ENCODE measurements at regions not wholly inside any gene's neighbourhood (a gene's known extent, or its start where the extent isn't known, plus 50 kb on each side); places are given as distances from the start of the nearest gene placed in this dataset.

DNA sequence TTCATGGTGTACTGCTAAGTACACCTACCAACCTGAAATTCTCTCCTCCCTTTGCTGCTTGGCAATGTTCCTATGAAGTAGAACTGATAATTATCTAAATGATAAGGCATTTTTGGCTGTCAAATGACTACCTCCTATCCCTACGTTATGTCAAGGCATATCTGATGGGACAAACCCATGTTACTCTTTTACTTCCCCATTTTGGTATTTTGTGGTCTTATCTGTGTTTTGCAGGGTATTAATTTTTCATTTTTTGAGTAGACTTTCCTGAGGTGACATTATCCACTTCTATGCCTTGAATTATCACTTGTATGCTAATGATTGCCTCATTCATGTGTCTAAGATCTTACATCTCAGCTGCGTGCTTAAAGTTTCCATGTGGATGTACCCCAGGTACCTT lies 499.6 kb upstream of the B3GALT2 start (continued):
- TF ChIP-seq, protein P1, sequence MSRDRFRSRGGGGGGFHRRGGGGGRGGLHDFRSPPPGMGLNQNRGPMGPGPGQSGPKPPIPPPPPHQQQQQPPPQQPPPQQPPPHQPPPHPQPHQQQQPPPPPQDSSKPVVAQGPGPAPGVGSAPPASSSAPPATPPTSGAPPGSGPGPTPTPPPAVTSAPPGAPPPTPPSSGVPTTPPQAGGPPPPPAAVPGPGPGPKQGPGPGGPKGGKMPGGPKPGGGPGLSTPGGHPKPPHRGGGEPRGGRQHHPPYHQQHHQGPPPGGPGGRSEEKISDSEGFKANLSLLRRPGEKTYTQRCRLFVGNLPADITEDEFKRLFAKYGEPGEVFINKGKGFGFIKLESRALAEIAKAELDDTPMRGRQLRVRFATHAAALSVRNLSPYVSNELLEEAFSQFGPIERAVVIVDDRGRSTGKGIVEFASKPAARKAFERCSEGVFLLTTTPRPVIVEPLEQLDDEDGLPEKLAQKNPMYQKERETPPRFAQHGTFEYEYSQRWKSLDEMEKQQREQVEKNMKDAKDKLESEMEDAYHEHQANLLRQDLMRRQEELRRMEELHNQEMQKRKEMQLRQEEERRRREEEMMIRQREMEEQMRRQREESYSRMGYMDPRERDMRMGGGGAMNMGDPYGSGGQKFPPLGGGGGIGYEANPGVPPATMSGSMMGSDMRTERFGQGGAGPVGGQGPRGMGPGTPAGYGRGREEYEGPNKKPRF (IDR thresholded peaks at IDR 0.05; ENCODE audit: low read depth, low read length) = no peak
- TF ChIP-seq ERF (CRISPR knock-in tag; IDR thresholded peaks at IDR 0.05) (no peak), SRSF1 (IDR thresholded peaks at IDR 0.05; ENCODE audit: low read depth, low read length) (no peak), ATF1 (CRISPR knock-in tag; IDR thresholded peaks at IDR 0.05) (no peak), ATF1 (tag; IDR thresholded peaks at IDR 0.05) (no peak), ZNF12 (CRISPR knock-in tag; IDR thresholded peaks at IDR 0.05) (no peak), BRD4 (IDR thresholded peaks at IDR 0.05) (no peak), ATF6 (CRISPR knock-in tag; IDR thresholded peaks at IDR 0.05) (no peak), IFI16 (CRISPR knock-in tag; IDR thresholded peaks at IDR 0.05) (no peak), GATAD2A (IDR thresholded peaks at IDR 0.05) (no peak), POLR3G (IDR thresholded peaks at IDR 0.05; ENCODE audit: extremely low read depth, insufficient read length, insufficient replicate concordance) (no peak), ESRRB (CRISPR knock-in tag; IDR thresholded peaks at IDR 0.05; ENCODE audit: borderline replicate concordance) (no peak), XRCC4 (IDR thresholded peaks at IDR 0.05; ENCODE audit: extremely low read depth, insufficient read depth, insufficient read length) (no peak), POLR2AphosphoS2 (IDR thresholded peaks at IDR 0.05; ENCODE audit: low read length) (no peak), CXXC5 (CRISPR knock-in tag; IDR thresholded peaks at IDR 0.05) (no peak), NR2C2 (CRISPR knock-in tag; IDR thresholded peaks at IDR 0.05) (no peak), NR2C2 (tag; IDR thresholded peaks at IDR 0.05) (no peak), HBP1 (CRISPR knock-in tag; IDR thresholded peaks at IDR 0.05) (no peak), DMBX1 (CRISPR knock-in tag; IDR thresholded peaks at IDR 0.05; ENCODE audit: borderline replicate concordance) (no peak), NCOR1 (IDR thresholded peaks at IDR 0.05) (no peak), TCF7L2 (IDR thresholded peaks at IDR 0.05; ENCODE audit: low read depth, low read length) (no peak), TEAD4 (IDR thresholded peaks at IDR 0.05; ENCODE audit: low read length) (peak; percentile 55; the same call in 1 of the 2 replicates), TEAD4 (CRISPR knock-in tag; IDR thresholded peaks at IDR 0.05; ENCODE audit: borderline replicate concordance) (no peak), ZNF311 (CRISPR knock-in tag; IDR thresholded peaks at IDR 0.05) (no peak), FOXK2 (conservative IDR thresholded peaks at IDR 0.05 in 1 of 2, IDR thresholded peaks at IDR 0.05 in 1 of 2; ENCODE audit: low read depth in 2 of 2) (no peak)
- TF ChIP-seq, protein P2, sequence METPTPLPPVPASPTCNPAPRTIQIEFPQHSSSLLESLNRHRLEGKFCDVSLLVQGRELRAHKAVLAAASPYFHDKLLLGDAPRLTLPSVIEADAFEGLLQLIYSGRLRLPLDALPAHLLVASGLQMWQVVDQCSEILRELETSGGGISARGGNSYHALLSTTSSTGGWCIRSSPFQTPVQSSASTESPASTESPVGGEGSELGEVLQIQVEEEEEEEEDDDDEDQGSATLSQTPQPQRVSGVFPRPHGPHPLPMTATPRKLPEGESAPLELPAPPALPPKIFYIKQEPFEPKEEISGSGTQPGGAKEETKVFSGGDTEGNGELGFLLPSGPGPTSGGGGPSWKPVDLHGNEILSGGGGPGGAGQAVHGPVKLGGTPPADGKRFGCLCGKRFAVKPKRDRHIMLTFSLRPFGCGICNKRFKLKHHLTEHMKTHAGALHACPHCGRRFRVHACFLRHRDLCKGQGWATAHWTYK (CRISPR knock-in tag; IDR thresholded peaks at IDR 0.05) = peak; percentile 68; the same call in 1 of the 2 replicates

Data from K562 (cell line).